ENCODE measurements at regions not wholly inside any gene's neighbourhood (a gene's known extent, or its start where the extent isn't known, plus 50 kb on each side); places are given as distances from the start of the nearest gene placed in this dataset.

Small RNAs in the stretch of these regions (small RNA-seq; reads per million reads assigned to genes)
- gene RF00012 = 0 reads per million in 4 donors
- 0 reads per million in 4 donors for gene RNU6-411P

Measured in transverse colon (tissue), 4 donors.